Karpas-422 (cell line): ENCODE measurements at regions not wholly inside any gene's neighbourhood (a gene's known extent, or its start where the extent isn't known, plus 50 kb on each side); places are given as distances from the start of the nearest gene placed in this dataset.

Experiments used
- DNase-seq: peaks from one replicate; pipeline ENCODE4 v3.0.0-alpha.2; 2015
- H2AFZ ChIP-seq: fragments of 200-600 bp; sonication (generic); 2 replicates; pipeline ENCODE4 v1.6.1; 2014; ENCODE audit warnings: antibody characterized with exemption, low read length, mixed read lengths
- H3K27ac ChIP-seq: fragments of 200-600 bp; sonication (generic); 2 replicates; pipeline ENCODE4 v1.5.1; 2014; ENCODE audit warnings: mild to moderate bottlenecking, low read length, moderate library complexity
- H3K27me3 ChIP-seq: fragments of 200-600 bp; sonication (generic); 2 replicates; pipeline ENCODE4 v1.6.1; 2014; ENCODE audit warnings: low read length, mixed read lengths
- H3K36me3 ChIP-seq: fragments of 200-600 bp; sonication (generic); 2 replicates; pipeline ENCODE4 v1.6.1; 2014; ENCODE audit warnings: low read length, mixed read lengths; ENCODE audit not compliant: insufficient read depth
- H3K4me1 ChIP-seq: fragments of 200-600 bp; sonication (generic); 2 replicates; pipeline ENCODE4 v1.6.1; 2014; ENCODE audit warnings: mild to moderate bottlenecking, low read length, mixed read lengths
- H3K4me2 ChIP-seq: fragments of 200-600 bp; sonication (generic); 2 replicates; pipeline ENCODE4 v1.6.1; 2014; ENCODE audit warnings: low read length, low read depth, mild to moderate bottlenecking; ENCODE audit not compliant: poor library complexity, severe bottlenecking
- H3K4me3 ChIP-seq: fragments of 200-600 bp; sonication (generic); 2 replicates; pipeline ENCODE4 v1.5.1; 2014; ENCODE audit warnings: mild to moderate bottlenecking, antibody characterized with exemption, low read length, mixed read lengths
- H3K79me2 ChIP-seq: fragments of 200-600 bp; sonication (generic); 2 replicates; pipeline ENCODE4 v1.6.1; 2014; ENCODE audit warnings: mild to moderate bottlenecking, low read length, mixed read lengths
- H3K9ac ChIP-seq: fragments of 200-600 bp; sonication (generic); 2 replicates; pipeline ENCODE4 v1.6.0; 2014; ENCODE audit warnings: low read length
- H3K9me2 ChIP-seq: fragments of 200-600 bp; sonication (generic), shearing (Covaris generic); replicated peaks from 2 replicates; pipeline ENCODE4 v1.6.0; 2014; ENCODE audit warnings: mild to moderate bottlenecking, low read length, moderate library complexity; ENCODE audit not compliant: insufficient read depth
- H3K9me3 ChIP-seq: fragments of 300-700, 200-600 bp; sonication (generic); 2 replicates; pipeline ENCODE4 v1.6.1; 2014; ENCODE audit warnings: low read length, mixed read lengths
- H4K20me1 ChIP-seq: fragments of 200-600 bp; sonication (generic); 2 replicates; pipeline ENCODE4 v1.6.1; 2014; ENCODE audit warnings: mild to moderate bottlenecking, antibody characterized with exemption, low read length, low read depth; ENCODE audit not compliant: insufficient read depth

GRCh38 chr2:149926149-149926548 is 338.6 kb upstream of the MMADHC start:
- 0 out of 2 replicates have a peak, but pooled peaks cover 10% of the 10 kb centered on the region for H3K9me3 ChIP-seq
- H4K20me1 ChIP-seq = no peaks in the 10 kb centered on the region
- H3K4me2 ChIP-seq = no peak overlapping the region
- no peaks in the 10 kb centered on the region for H3K4me1 ChIP-seq
- no peaks in the 10 kb centered on the region for H3K79me2 ChIP-seq
- no peaks in the 10 kb centered on the region for H3K9me2 ChIP-seq
- DNase-seq = no peak
- no peak overlapping the region for H3K27ac ChIP-seq
- H3K4me3 ChIP-seq = no peak overlapping the region
- H3K9ac ChIP-seq = no peak overlapping the region
- H3K27me3 ChIP-seq = no peaks in the 10 kb centered on the region
- no peak overlapping the region for H2AFZ ChIP-seq
- no peaks in the 10 kb centered on the region for H3K36me3 ChIP-seq

- Histone ChIP-seq H3K9me2 (no peaks in the 10 kb centered on the region), H3K4me1 (no peaks in the 10 kb centered on the region), H3K9me3 (peaks cover 16% of the 10 kb centered on the region), H3K9ac (no peak overlapping the region), H3K27me3 (no peaks in the 10 kb centered on the region), H4K20me1 (no peaks in the 10 kb centered on the region), H3K4me2 (no peak overlapping the region), H3K79me2 (no peaks in the 10 kb centered on the region), H3K36me3 (no peaks in the 10 kb centered on the region), H3K4me3 (no peak overlapping the region), H2AFZ (no peak overlapping the region), H3K27ac (no peak overlapping the region)
- no peak for DNase-seq
Observed at GRCh38 chr2:149924549-149925213, 337.1 kb upstream of the MMADHC start.

DNA sequence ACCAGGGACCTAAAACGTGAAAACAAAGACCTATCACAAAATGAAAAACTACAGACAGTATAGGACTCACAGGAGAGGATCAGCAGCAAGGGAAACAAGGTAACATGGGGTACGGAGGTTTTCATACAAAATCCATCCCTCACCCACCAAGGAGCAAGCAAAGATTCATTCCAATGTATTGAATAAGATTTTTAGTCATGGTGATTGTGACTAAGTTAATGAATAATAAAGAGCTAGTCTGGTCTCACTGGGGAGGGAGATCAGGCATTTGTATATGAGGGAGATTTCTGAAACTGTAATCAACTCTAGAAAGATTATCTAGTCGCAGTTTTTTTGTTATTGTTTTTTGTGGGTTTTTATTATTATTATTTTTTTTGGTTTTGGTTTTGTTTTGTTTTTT is 336.5 kb upstream of the MMADHC start:
- Histone ChIP-seq H3K36me3 (no peaks in the 10 kb centered on the region), H3K4me3 (no peak overlapping the region), H3K4me1 (no peaks in the 10 kb centered on the region), H3K27ac (no peak overlapping the region), H3K9ac (no peak overlapping the region), H2AFZ (no peak overlapping the region), H3K9me3 (peaks cover 16% of the 10 kb centered on the region), H3K27me3 (no peaks in the 10 kb centered on the region), H3K79me2 (no peaks in the 10 kb centered on the region), H3K9me2 (no peaks in the 10 kb centered on the region), H3K4me2 (no peak overlapping the region), H4K20me1 (no peaks in the 10 kb centered on the region)
- DNase-seq = no peak

- Histone ChIP-seq H3K4me3 (no peak overlapping the region), H3K27ac (no peak overlapping the region), H4K20me1 (no peaks in the 10 kb centered on the region), H3K9ac (no peak overlapping the region), H2AFZ (no peak overlapping the region), H3K4me1 (no peaks in the 10 kb centered on the region), H3K9me2 (no peaks in the 10 kb centered on the region), H3K27me3 (no peaks in the 10 kb centered on the region), H3K4me2 (no peak overlapping the region), H3K9me3 (peaks cover 17% of the 10 kb centered on the region), H3K79me2 (no peaks in the 10 kb centered on the region), H3K36me3 (no peaks in the 10 kb centered on the region)
- no peak for DNase-seq
Observed at GRCh38 chr2:149921911-149922616, 334.5 kb upstream of the MMADHC start.

DNA sequence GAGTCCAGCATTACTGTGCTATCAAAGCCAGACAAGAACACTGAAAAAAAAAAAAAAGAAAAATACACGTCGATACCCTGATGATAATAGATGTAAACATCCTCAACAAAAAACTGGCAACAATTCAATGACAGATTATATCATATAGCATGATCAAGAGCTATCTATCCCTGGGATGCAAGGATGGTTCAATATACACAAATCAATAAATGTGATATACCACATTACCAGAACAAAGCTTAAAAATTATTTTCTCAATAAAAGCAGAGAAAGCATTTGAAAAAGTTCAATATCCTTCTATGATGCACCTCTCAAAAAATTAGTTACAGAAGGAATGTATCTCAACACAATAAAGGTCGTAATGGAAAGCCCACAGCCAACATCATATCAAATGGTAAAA is 332.8 kb upstream of the MMADHC start:
- Histone ChIP-seq H3K27me3 (no peaks in the 10 kb centered on the region), H3K9ac (no peak overlapping the region), H4K20me1 (no peaks in the 10 kb centered on the region)

GRCh38 chr2:149915151-149915550 is 327.6 kb upstream of the MMADHC start:
- H3K4me2 ChIP-seq = no peak overlapping the region
- no peak for DNase-seq
- no peaks in the 10 kb centered on the region for H3K9me2 ChIP-seq
- peaks cover 15% of the 10 kb centered on the region for H3K9me3 ChIP-seq
- no peak overlapping the region for H3K27ac ChIP-seq
- H2AFZ ChIP-seq = no peak overlapping the region
- H3K79me2 ChIP-seq = no peaks in the 10 kb centered on the region
- no peaks in the 10 kb centered on the region for H3K27me3 ChIP-seq
- no peak overlapping the region for H3K4me3 ChIP-seq
- no peaks in the 10 kb centered on the region for H3K36me3 ChIP-seq
- H3K4me1 ChIP-seq = no peaks in the 10 kb centered on the region
- H4K20me1 ChIP-seq = no peaks in the 10 kb centered on the region
- no peak overlapping the region for H3K9ac ChIP-seq

More for the DNA sequence above, 332.8 kb upstream of the MMADHC start:
- Histone ChIP-seq H2AFZ (no peak overlapping the region), H3K36me3 (no peaks in the 10 kb centered on the region), H3K79me2 (no peaks in the 10 kb centered on the region), H3K4me2 (no peak overlapping the region), H3K27ac (no peak overlapping the region), H3K4me3 (no peak overlapping the region), H3K9me3 (peaks cover 20% of the 10 kb centered on the region), H3K4me1 (no peaks in the 10 kb centered on the region), H3K9me2 (no peaks in the 10 kb centered on the region)
- no peak for DNase-seq

GRCh38 chr2:149908726-149909683 is 321.4 kb upstream of the MMADHC start:
- H3K9me3 ChIP-seq = no peaks in the 10 kb centered on the region
- no peaks in the 10 kb centered on the region for H3K79me2 ChIP-seq
- H3K9ac ChIP-seq = no peak overlapping the region
- H3K36me3 ChIP-seq = no peaks in the 10 kb centered on the region
- H3K4me3 ChIP-seq = no peak overlapping the region
- H3K27me3 ChIP-seq = no peaks in the 10 kb centered on the region
- no peaks in the 10 kb centered on the region for H4K20me1 ChIP-seq
- DNase-seq = no peak
- no peak overlapping the region for H2AFZ ChIP-seq
- H3K27ac ChIP-seq = no peak overlapping the region
- no peak overlapping the region for H3K4me2 ChIP-seq
- no peaks in the 10 kb centered on the region for H3K9me2 ChIP-seq
- H3K4me1 ChIP-seq = no peaks in the 10 kb centered on the region

- Histone ChIP-seq H3K9me3 (no peaks in the 10 kb centered on the region), H3K9ac (no peak overlapping the region), H2AFZ (no peak overlapping the region), H3K36me3 (no peaks in the 10 kb centered on the region), H3K27me3 (no peaks in the 10 kb centered on the region), H3K4me3 (no peak overlapping the region), H3K79me2 (no peaks in the 10 kb centered on the region), H3K9me2 (no peaks in the 10 kb centered on the region), H3K4me2 (no peak overlapping the region), H4K20me1 (no peaks in the 10 kb centered on the region), H3K4me1 (no peaks in the 10 kb centered on the region), H3K27ac (no peak overlapping the region)
- DNase-seq = no peak
Observed at GRCh38 chr2:149906886-149907285, 319.3 kb upstream of the MMADHC start.
